ENCODE measurements at regions not wholly inside any gene's neighbourhood (a gene's known extent, or its start where the extent isn't known, plus 50 kb on each side); places are given as distances from the start of the nearest gene placed in this dataset.

- TF ChIP-seq EZH2 (IDR thresholded peaks at IDR 0.05; ENCODE audit: low read depth, unreplicated experiment) (no peak), CTCF (conservative IDR thresholded peaks at IDR 0.05; ENCODE audit: low read depth in 2 of 2) (no peak)
Measured at GRCh38 chr17:51375771-51376170, 115.4 kb downstream of the UTP18 start.
